GM21360 (cell line): ENCODE measurements at regions not wholly inside any gene's neighbourhood (a gene's known extent, or its start where the extent isn't known, plus 50 kb on each side); places are given as distances from the start of the nearest gene placed in this dataset.
"Not testable (repeated sequence)": the region's sequence is repeated elsewhere in the genome, so short reads cannot be mapped to it uniquely, and the experiment has no call there.

ENCODE experiments used
- ATAC-seq: cut with Tn5 transposase; IDR thresholded peaks from one replicate; pipeline ENCODE4 v1.9.1; 2021; ENCODE audit warnings: mild to moderate bottlenecking, moderate library complexity; ENCODE audit not compliant: unreplicated experiment

GRCh38 chr13:31605076-31605860 lies 134.1 kb upstream of the RXFP2 start:
- ATAC-seq: no peak

- ATAC-seq: not testable (repeated sequence)
These were observed 131.8 kb upstream of the RXFP2 start for GRCh38 chr13:31607531-31607930.

GRCh38 chr13:31608780-31609179 lies 130.5 kb upstream of the RXFP2 start:
- ATAC-seq: not testable (repeated sequence)

- ATAC-seq: no peak
These were observed 128.9 kb upstream of the RXFP2 start for GRCh38 chr13:31610270-31610998.

DNA sequence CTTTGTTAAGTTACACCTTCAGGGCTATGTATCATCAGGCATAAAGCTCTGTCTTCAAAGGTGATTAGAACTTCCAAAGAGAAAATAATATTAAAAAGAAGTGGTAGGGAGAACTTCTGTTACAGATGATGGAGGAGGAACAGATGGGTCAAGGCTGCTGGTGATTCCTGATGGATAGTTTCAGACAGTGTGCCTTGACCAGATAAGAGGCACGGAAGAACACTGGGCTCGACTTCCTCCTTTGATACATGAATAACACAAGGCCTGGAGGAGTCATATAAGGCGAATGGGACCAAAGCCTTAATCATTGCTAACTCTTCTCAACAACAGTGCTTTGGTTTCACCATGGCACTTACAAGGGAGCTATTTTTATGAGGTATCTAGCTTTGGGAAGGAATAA lies 128.1 kb upstream of the RXFP2 start:
- no peak for ATAC-seq

GRCh38 chr13:31614073-31614472 lies 125.3 kb upstream of the RXFP2 start:
- no peak for ATAC-seq

DNA sequence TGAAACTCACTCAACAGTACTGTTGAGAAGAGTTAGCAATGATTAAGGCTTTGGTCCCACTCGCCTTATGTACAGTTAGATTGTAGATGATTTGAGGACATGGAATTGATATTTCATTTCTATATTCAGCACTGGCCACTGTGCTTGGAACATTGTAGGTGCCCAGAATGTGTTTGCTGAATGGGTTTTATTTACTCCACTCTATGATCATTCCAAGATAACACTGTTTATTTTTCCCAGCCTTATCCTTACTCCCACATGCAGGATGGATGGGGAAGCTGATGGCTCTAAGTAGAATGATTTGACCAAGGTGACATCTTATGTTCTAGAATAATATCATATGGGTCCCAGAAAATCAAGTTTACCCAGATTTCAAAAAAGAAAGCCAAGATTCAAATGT lies 124.6 kb upstream of the RXFP2 start:
- ATAC-seq: no peak

- ATAC-seq: no peak
These were observed 114.2 kb upstream of the RXFP2 start for GRCh38 chr13:31625115-31625514.

- ATAC-seq: no peak
These were observed 112.1 kb upstream of the RXFP2 start for GRCh38 chr13:31627097-31627845.

- ATAC-seq: no peak
These were observed 110.1 kb upstream of the RXFP2 start for GRCh38 chr13:31629085-31629780.

GRCh38 chr13:31631071-31631470 lies 108.3 kb upstream of the RXFP2 start:
- no peak for ATAC-seq

- ATAC-seq: no peak
These were observed 107.6 kb upstream of the RXFP2 start for GRCh38 chr13:31631746-31632145.

GRCh38 chr13:31638577-31638976 lies 100.7 kb upstream of the RXFP2 start:
- no peak for ATAC-seq

GRCh38 chr13:31639443-31640163 lies 99.7 kb upstream of the RXFP2 start:
- ATAC-seq: no peak

DNA sequence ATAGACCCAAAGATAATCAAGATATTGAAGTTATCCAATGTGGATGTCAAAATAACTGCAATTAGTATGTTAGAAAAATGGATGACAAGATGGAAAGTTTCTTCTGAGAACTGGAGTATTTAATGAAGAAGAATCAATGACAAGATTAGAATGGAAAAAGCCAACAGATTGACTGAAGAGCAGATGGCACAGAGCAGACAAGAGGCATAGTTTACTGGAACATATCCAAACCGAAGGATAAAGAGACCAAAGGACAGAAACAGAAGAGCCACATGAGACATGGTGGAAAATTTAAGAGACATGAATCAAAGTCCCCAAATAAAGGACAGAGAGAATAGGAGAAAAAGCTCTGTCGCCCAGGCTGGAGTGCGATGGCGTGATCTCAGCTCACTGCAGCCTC lies 89.6 kb upstream of the RXFP2 start:
- no peak for ATAC-seq

DNA sequence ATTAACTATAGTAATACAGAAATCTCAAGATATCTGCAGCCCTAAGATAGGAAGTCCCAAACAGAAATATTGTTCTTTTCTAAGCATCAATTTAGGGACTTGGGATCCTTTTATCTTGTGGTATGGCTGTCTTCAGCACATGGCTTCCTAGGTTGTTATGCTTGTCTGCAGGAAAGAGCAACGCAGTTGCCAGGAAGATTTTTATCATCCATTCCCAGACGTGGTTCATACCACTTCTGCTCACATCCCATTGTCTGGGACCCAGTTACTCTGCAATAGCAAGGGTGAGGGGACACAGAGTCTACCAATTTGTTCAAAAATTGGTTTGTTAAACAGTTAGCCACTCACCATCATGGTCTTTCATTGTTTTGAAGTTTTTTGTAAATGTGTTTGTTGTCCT lies 85.6 kb upstream of the RXFP2 start:
- ATAC-seq: no peak

- ATAC-seq: no peak
These were observed 75.3 kb upstream of the RXFP2 start for GRCh38 chr13:31663880-31664585.

GRCh38 chr13:31670831-31671617 lies 68.3 kb upstream of the RXFP2 start:
- ATAC-seq: no peak

DNA sequence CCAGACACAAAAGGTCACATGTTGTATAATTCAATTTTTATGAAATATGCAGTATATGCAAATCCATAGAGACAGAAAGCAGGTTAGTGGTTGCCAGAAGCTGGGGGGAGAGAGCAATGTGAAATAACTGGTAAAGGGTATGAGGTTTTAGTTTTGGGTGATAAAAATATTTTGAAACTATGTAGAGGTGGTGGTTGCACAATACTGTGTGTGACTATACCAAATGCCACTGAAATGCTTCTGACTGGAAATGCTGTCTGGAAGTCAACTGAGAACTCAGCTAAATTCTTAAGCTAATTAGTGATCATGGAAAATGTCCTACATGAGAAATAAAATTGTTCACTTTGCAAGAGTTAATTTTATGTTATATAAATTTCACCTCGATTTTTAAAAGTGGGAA lies 65.3 kb upstream of the RXFP2 start:
- no peak for ATAC-seq
